ENCODE measurements at regions not wholly inside any gene's neighbourhood (a gene's known extent, or its start where the extent isn't known, plus 50 kb on each side); places are given as distances from the start of the nearest gene placed in this dataset.

DNA sequence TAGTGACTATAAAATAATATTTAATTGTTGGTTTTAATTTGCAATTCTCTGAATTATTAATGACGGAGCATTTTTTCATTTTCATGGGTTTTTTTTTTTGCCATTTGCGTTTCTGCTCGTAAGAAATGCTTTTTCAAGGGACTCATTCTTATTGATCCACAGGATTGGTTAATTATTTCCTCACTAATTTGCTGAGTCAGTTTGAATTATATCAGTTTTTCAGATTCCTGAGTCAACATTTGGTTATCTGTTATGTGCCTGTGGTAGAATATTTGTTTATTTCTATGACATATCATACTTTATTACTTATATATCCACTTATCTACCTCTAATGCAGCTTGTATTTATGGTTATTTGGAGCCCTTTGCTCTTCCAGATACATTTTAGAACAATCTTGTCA is 257.0 kb upstream of the BTBD3 start:
- ATAC-seq: no peak
- Histone ChIP-seq H3K4me3 (no peak overlapping the region), H2AFZ (no peak overlapping the region), H3K27me3 (ENCODE audit: insufficient read depth) (no peaks in the 10 kb centered on the region), H3K79me2 (replicated peaks; ENCODE audit: insufficient read depth) (no peaks in the 10 kb centered on the region), H3K36me3 (ENCODE audit: insufficient read depth) (no peaks in the 10 kb centered on the region), H3F3A (replicated peaks; ENCODE audit: low read depth) (no peaks in the 10 kb centered on the region), H3K4me1 (ENCODE audit: insufficient read depth) (no peaks in the 10 kb centered on the region), H3K4me2 (no peak overlapping the region), H3K9me2 (ENCODE audit: insufficient read depth) (no peaks in the 10 kb centered on the region), H4K20me1 (replicated peaks; ENCODE audit: insufficient read depth) (no peaks in the 10 kb centered on the region), H3K27ac (ENCODE audit: low read depth) (no peak overlapping the region)
- TF ChIP-seq ZNF331 (CRISPR knock-in tag; IDR thresholded peaks at IDR 0.05; ENCODE audit: low read depth): no peak
- TF ChIP-seq ETS1 (IDR thresholded peaks at IDR 0.05): no peak
- TF ChIP-seq, protein P1, sequence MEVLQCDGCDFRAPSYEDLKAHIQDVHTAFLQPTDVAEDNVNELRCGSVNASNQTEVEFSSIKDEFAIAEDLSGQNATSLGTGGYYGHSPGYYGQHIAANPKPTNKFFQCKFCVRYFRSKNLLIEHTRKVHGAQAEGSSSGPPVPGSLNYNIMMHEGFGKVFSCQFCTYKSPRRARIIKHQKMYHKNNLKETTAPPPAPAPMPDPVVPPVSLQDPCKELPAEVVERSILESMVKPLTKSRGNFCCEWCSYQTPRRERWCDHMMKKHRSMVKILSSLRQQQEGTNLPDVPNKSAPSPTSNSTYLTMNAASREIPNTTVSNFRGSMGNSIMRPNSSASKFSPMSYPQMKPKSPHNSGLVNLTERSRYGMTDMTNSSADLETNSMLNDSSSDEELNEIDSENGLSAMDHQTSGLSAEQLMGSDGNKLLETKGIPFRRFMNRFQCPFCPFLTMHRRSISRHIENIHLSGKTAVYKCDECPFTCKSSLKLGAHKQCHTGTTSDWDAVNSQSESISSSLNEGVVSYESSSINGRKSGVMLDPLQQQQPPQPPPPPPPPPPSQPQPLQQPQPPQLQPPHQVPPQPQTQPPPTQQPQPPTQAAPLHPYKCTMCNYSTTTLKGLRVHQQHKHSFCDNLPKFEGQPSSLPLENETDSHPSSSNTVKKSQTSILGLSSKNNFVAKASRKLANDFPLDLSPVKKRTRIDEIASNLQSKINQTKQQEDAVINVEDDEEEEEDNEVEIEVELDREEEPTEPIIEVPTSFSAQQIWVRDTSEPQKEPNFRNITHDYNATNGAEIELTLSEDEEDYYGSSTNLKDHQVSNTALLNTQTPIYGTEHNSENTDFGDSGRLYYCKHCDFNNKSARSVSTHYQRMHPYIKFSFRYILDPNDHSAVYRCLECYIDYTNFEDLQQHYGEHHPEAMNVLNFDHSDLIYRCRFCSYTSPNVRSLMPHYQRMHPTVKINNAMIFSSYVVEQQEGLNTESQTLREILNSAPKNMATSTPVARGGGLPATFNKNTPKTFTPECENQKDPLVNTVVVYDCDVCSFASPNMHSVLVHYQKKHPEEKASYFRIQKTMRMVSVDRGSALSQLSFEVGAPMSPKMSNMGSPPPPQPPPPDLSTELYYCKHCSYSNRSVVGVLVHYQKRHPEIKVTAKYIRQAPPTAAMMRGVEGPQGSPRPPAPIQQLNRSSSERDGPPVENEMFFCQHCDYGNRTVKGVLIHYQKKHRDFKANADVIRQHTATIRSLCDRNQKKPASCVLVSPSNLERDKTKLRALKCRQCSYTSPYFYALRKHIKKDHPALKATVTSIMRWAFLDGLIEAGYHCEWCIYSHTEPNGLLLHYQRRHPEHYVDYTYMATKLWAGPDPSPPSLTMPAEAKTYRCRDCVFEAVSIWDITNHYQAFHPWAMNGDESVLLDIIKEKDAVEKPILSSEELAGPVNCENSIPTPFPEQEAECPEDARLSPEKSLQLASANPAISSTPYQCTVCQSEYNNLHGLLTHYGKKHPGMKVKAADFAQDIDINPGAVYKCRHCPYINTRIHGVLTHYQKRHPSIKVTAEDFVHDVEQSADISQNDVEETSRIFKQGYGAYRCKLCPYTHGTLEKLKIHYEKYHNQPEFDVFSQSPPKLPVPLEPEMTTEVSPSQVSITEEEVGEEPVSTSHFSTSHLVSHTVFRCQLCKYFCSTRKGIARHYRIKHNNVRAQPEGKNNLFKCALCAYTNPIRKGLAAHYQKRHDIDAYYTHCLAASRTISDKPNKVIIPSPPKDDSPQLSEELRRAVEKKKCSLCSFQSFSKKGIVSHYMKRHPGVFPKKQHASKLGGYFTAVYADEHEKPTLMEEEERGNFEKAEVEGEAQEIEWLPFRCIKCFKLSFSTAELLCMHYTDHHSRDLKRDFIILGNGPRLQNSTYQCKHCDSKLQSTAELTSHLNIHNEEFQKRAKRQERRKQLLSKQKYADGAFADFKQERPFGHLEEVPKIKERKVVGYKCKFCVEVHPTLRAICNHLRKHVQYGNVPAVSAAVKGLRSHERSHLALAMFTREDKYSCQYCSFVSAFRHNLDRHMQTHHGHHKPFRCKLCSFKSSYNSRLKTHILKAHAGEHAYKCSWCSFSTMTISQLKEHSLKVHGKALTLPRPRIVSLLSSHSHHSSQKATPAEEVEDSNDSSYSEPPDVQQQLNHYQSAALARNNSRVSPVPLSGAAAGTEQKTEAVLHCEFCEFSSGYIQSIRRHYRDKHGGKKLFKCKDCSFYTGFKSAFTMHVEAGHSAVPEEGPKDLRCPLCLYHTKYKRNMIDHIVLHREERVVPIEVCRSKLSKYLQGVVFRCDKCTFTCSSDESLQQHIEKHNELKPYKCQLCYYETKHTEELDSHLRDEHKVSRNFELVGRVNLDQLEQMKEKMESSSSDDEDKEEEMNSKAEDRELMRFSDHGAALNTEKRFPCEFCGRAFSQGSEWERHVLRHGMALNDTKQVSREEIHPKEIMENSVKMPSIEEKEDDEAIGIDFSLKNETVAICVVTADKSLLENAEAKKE (CRISPR knock-in tag; IDR thresholded peaks at IDR 0.05): no peak
- no peak for TF ChIP-seq EZH2 (IDR thresholded peaks at IDR 0.05; ENCODE audit: low read depth, unreplicated experiment)
- TF ChIP-seq POLR2AphosphoS5 (IDR thresholded peaks at IDR 0.05; ENCODE audit: low read depth): no peak
- TF ChIP-seq, protein P2, sequence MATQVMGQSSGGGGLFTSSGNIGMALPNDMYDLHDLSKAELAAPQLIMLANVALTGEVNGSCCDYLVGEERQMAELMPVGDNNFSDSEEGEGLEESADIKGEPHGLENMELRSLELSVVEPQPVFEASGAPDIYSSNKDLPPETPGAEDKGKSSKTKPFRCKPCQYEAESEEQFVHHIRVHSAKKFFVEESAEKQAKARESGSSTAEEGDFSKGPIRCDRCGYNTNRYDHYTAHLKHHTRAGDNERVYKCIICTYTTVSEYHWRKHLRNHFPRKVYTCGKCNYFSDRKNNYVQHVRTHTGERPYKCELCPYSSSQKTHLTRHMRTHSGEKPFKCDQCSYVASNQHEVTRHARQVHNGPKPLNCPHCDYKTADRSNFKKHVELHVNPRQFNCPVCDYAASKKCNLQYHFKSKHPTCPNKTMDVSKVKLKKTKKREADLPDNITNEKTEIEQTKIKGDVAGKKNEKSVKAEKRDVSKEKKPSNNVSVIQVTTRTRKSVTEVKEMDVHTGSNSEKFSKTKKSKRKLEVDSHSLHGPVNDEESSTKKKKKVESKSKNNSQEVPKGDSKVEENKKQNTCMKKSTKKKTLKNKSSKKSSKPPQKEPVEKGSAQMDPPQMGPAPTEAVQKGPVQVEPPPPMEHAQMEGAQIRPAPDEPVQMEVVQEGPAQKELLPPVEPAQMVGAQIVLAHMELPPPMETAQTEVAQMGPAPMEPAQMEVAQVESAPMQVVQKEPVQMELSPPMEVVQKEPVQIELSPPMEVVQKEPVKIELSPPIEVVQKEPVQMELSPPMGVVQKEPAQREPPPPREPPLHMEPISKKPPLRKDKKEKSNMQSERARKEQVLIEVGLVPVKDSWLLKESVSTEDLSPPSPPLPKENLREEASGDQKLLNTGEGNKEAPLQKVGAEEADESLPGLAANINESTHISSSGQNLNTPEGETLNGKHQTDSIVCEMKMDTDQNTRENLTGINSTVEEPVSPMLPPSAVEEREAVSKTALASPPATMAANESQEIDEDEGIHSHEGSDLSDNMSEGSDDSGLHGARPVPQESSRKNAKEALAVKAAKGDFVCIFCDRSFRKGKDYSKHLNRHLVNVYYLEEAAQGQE (IDR thresholded peaks at IDR 0.05; ENCODE audit: unreplicated experiment): no peak
- TF ChIP-seq NANOG (IDR thresholded peaks at IDR 0.05; ENCODE audit: borderline replicate concordance): no peak
- TF ChIP-seq ZNF114 (CRISPR knock-in tag; IDR thresholded peaks at IDR 0.05): no peak
- no peak for TF ChIP-seq STAT1 (IDR thresholded peaks at IDR 0.05; ENCODE audit: unreplicated experiment)
- TF ChIP-seq EZH2phosphoT487 (IDR thresholded peaks at IDR 0.05; ENCODE audit: unreplicated experiment): no peak
- no peak for TF ChIP-seq JUNB (IDR thresholded peaks at IDR 0.05; ENCODE audit: unreplicated experiment)
- TF ChIP-seq CREB1 (CRISPR knock-in tag; IDR thresholded peaks at IDR 0.05; ENCODE audit: low read depth): no peak
- H3K9me3 Mint-ChIP-seq: no peaks in the 10 kb centered on the region
- no peaks in the 10 kb centered on the region for H3K4me1 Mint-ChIP-seq
- no peak overlapping the region for H3K27ac Mint-ChIP-seq
- H3K4me3 Mint-ChIP-seq: no peak overlapping the region
- DNase-seq (ENCODE audit: low spot score): no peak
- no peaks in the 10 kb centered on the region for H3K36me3 Mint-ChIP-seq (ENCODE audit: low read depth)
- H3K27me3 Mint-ChIP-seq (ENCODE audit: insufficient read depth, low read depth, poor library complexity): no peaks in the 10 kb centered on the region

Data from GM23338 (cell line).